GM12878 (cell line): ENCODE measurements at regions not wholly inside any gene's neighbourhood (a gene's known extent, or its start where the extent isn't known, plus 50 kb on each side); places are given as distances from the start of the nearest gene placed in this dataset.

Source experiments
- ATAC-seq: fragments of 200-7000 bp; cut with Tn5 transposase; 3 replicates; pipeline ENCODE4 v1.9.1; 2020; ENCODE audit warnings: mild to moderate bottlenecking, moderate library complexity
- BruUV-seq: library from RNA; stranded (reverse); fragments of 400-500 nt; replicated peaks from 2 replicates; lab custom pipeline; 2021; lab: Mats Ljungman, UMichigan
- CTCF ChIA-PET: fragments of 300-600 bp; sonication (Branson Sonifier 250); formaldehyde crosslinking; extraction: SDS; loops from one replicate; lab custom pipeline; 2021; ENCODE audit warnings: inconsistent platforms; lab: Yijun Ruan, JAX
- POLR2A ChIA-PET: fragments of 350-600 bp; formaldehyde crosslinking; extraction: SDS; loops from one replicate; lab custom pipeline; 2021; ENCODE audit warnings: inconsistent platforms; lab: Charles Lee
- RAD21 ChIA-PET: fragments of 300-600 bp; sonication (Branson Sonifier 250); formaldehyde crosslinking; loops from one replicate; lab custom pipeline; 2023; ENCODE audit warnings: antibody characterized with exemption; ENCODE audit not compliant: unreplicated experiment; lab: Charles Lee
- SMC1A ChIA-PET: fragments of 300-600 bp; sonication (Branson Sonifier 250); formaldehyde crosslinking; loops from one replicate; lab custom pipeline; 2023; ENCODE audit not compliant: unreplicated experiment, uncharacterized antibody; lab: Charles Lee
- DNase-seq: peaks from one replicate; pipeline ENCODE4 v3.0.0-alpha.2; 2011; ENCODE audit warnings: low read depth, low spot score
- FAIRE-seq: peaks from 3 replicates; lab custom pipeline; 2011; peaks lifted over from hg19 to GRCh38; lab: Jason Lieb, UNC
- H2AFZ ChIP-seq: 2 replicates; pipeline ENCODE4 v1.6.0; 2011; ENCODE audit warnings: low read depth, low read length, control low read depth; ENCODE audit not compliant: control insufficient read depth
- H3K27ac ChIP-seq: 2 replicates; pipeline ENCODE4 v1.5.1; 2011; ENCODE audit warnings: control low read depth; ENCODE audit not compliant: control insufficient read depth, insufficient read depth
- H3K27me3 ChIP-seq, 2 experiments: replicated peaks in 1 of 2; 2 replicates each; pipeline versions ENCODE4 v1.6.0 to v1.6.1; 2011; ENCODE audit warnings: low read length in 1 of 2; ENCODE audit not compliant: control insufficient read depth in 2 of 2, insufficient read depth in 2 of 2
- H3K36me3 ChIP-seq, 2 experiments: 2 replicates each; pipeline ENCODE4 v1.5.1; 2011; ENCODE audit warnings: low read length in 1 of 2; ENCODE audit not compliant: control insufficient read depth in 2 of 2, insufficient read depth in 2 of 2
- H3K4me1 ChIP-seq: 2 replicates; pipeline ENCODE4 v1.6.1; 2011; ENCODE audit warnings: mild to moderate bottlenecking, low read length, moderate library complexity, mixed read lengths; ENCODE audit not compliant: control insufficient read depth, insufficient read depth
- H3K4me2 ChIP-seq: 2 replicates; pipeline ENCODE4 v1.6.0; 2011; ENCODE audit warnings: control low read depth; ENCODE audit not compliant: control insufficient read depth, insufficient read depth
- H3K4me3 ChIP-seq: fragments of 200-600 bp; sonication (generic); 2 replicates; pipeline ENCODE4 v1.5.1; 2016
- H3K79me2 ChIP-seq: 2 replicates; pipeline ENCODE4 v1.6.0; 2011; ENCODE audit warnings: low read length; ENCODE audit not compliant: control insufficient read depth, insufficient read depth
- H3K9ac ChIP-seq: 2 replicates; pipeline ENCODE4 v1.8.0; 2011; ENCODE audit warnings: low read length, control low read depth, mixed read lengths; ENCODE audit not compliant: control insufficient read depth, insufficient read depth
- H3K9me3 ChIP-seq: replicated peaks from 3 replicates; pipeline ENCODE4 v1.5.1; 2011; ENCODE audit warnings: mild to moderate bottlenecking, low read length; ENCODE audit not compliant: control insufficient read depth, insufficient read depth
- H4K20me1 ChIP-seq: 2 replicates; pipeline ENCODE4 v1.6.0; 2011; ENCODE audit not compliant: control insufficient read depth, insufficient read depth
- BACH1 ChIP-seq: fragments of 450-650 bp; IDR thresholded peaks from 2 replicates; pipeline ENCODE4 v1.6.1; 2017; ENCODE audit warnings: mild to moderate bottlenecking, borderline replicate concordance
- CHD1 ChIP-seq: IDR thresholded peaks from 2 replicates; pipeline ENCODE4 v1.6.1; 2012; ENCODE audit warnings: low read depth, low read length, improper control_type of control experiment
- NFIC ChIP-seq: IDR thresholded peaks from 2 replicates; pipeline ENCODE4 v1.6.1; 2012; ENCODE audit warnings: low read depth, mild to moderate bottlenecking, inconsistent platforms, low read length, moderate library complexity
- POLR2AphosphoS2 ChIP-seq: IDR thresholded peaks from 2 replicates; pipeline ENCODE4 v1.6.1; 2011; ENCODE audit warnings: low read depth, mild to moderate bottlenecking, low read length, improper control_type of control experiment, moderate library complexity
- RAD51 ChIP-seq: fragments of 450-650 bp; IDR thresholded peaks from 2 replicates; pipeline ENCODE4 v1.6.1; 2016; ENCODE audit warnings: moderate library complexity, mild to moderate bottlenecking, inconsistent platforms
- RELA ChIP-seq: fragments of 450-650 bp; IDR thresholded peaks from 2 replicates; pipeline ENCODE4 v1.8.0; 2014; ENCODE audit warnings: borderline replicate concordance; ENCODE audit not compliant: partially characterized antibody
- SIX5 ChIP-seq: IDR thresholded peaks from 2 replicates; pipeline ENCODE4 v1.6.1; 2011; ENCODE audit warnings: mild to moderate bottlenecking, low read depth, low read length, moderate library complexity; ENCODE audit not compliant: severe bottlenecking
- SMARCA5 ChIP-seq: fragments of 450-650 bp; IDR thresholded peaks from 2 replicates; pipeline ENCODE4 v1.6.1; 2017; ENCODE audit warnings: mild to moderate bottlenecking
- ZNF24 ChIP-seq: fragments of 450-650 bp; IDR thresholded peaks from 2 replicates; pipeline ENCODE4 v1.6.1; 2017; ENCODE audit warnings: antibody characterized with exemption, mild to moderate bottlenecking
- WGBS: methylation state at CpG from one replicate; pipeline ENCODE4 v1.1.6; 2016; ENCODE audit warnings: low lambda C conversion rate; ENCODE audit not compliant: insufficient replicate concordance, insufficient coverage; ENCODE audit errors: missing lambda C conversion rate; 5-methylcytosine and 5-hydroxymethylcytosine counted together
- in situ Hi-C: fragments of 300-500 bp; cut with MboI; formaldehyde crosslinking; loops from 9 replicates; pipeline ENCODE4 v1.14.3; 2018; ENCODE audit warnings: mixed read lengths
- intact Hi-C: fragments of 100-400 bp; cut with micrococcal nuclease; formaldehyde crosslinking; loops from one replicate; pipeline ENCODE4 v1.14.2; 2022; ENCODE audit not compliant: unreplicated experiment
- TF ChIP-seq, protein P1 (sequence below): IDR thresholded peaks from 2 replicates; pipeline ENCODE4 v1.6.1; 2012; ENCODE audit warnings: improper control_type of control experiment, low read depth, low read length; ENCODE audit not compliant: insufficient replicate concordance
- TF ChIP-seq, protein P2 (sequence below): fragments of 450-650 bp; IDR thresholded peaks from 2 replicates; pipeline ENCODE4 v1.6.1; 2017; ENCODE audit warnings: antibody characterized with exemption, mild to moderate bottlenecking, moderate library complexity

DNA sequence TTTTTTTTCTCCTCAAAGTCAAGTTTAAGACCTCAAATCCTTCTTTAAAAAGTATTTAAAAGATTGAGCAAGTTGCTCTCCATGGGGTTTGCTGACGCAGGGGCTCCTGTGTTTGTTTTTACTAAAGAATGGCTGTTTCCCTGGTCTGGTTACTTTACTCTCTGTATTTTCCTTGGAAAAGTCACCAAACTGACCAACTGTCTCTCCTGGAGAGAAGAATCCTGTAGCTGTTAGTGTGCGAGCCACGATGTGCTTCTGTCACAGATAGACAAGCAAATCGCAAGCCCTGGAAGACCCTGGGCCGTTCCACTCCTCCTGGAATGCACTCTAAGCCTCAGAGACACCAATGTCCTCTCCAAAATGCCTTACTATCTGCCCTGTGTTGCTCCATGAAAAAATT, 212.1 kb downstream of the CHIC2 start:
- Histone ChIP-seq H3K27ac (no peak overlapping the region), H3K4me1 (no peaks in the 10 kb centered on the region), H3K9me3 (no peaks in the 10 kb centered on the region; the same call in 2 of the 3 replicates), H3K27me3 (no peaks in the 10 kb centered on the region), H3K9ac (no peak overlapping the region), H3K4me3 (no peak overlapping the region), H3K79me2 (no peaks in the 10 kb centered on the region), H4K20me1 (no peaks in the 10 kb centered on the region), H2AFZ (no peak overlapping the region), H3K4me2 (no peak overlapping the region)
- no peak for ATAC-seq
- DNase-seq, result no peak
- in situ Hi-C loops, result no loop called here
- ChIA-PET RAD21 (no interaction called here), POLR2A (no interaction called here)
- FAIRE-seq, result no peak
- no peak for TF ChIP-seq RELA
- TF ChIP-seq NFIC, result no peak
- TF ChIP-seq POLR2AphosphoS2, result no peak
- TF ChIP-seq CHD1, result no peak
- TF ChIP-seq SIX5, result no peak
- TF ChIP-seq, protein P1, sequence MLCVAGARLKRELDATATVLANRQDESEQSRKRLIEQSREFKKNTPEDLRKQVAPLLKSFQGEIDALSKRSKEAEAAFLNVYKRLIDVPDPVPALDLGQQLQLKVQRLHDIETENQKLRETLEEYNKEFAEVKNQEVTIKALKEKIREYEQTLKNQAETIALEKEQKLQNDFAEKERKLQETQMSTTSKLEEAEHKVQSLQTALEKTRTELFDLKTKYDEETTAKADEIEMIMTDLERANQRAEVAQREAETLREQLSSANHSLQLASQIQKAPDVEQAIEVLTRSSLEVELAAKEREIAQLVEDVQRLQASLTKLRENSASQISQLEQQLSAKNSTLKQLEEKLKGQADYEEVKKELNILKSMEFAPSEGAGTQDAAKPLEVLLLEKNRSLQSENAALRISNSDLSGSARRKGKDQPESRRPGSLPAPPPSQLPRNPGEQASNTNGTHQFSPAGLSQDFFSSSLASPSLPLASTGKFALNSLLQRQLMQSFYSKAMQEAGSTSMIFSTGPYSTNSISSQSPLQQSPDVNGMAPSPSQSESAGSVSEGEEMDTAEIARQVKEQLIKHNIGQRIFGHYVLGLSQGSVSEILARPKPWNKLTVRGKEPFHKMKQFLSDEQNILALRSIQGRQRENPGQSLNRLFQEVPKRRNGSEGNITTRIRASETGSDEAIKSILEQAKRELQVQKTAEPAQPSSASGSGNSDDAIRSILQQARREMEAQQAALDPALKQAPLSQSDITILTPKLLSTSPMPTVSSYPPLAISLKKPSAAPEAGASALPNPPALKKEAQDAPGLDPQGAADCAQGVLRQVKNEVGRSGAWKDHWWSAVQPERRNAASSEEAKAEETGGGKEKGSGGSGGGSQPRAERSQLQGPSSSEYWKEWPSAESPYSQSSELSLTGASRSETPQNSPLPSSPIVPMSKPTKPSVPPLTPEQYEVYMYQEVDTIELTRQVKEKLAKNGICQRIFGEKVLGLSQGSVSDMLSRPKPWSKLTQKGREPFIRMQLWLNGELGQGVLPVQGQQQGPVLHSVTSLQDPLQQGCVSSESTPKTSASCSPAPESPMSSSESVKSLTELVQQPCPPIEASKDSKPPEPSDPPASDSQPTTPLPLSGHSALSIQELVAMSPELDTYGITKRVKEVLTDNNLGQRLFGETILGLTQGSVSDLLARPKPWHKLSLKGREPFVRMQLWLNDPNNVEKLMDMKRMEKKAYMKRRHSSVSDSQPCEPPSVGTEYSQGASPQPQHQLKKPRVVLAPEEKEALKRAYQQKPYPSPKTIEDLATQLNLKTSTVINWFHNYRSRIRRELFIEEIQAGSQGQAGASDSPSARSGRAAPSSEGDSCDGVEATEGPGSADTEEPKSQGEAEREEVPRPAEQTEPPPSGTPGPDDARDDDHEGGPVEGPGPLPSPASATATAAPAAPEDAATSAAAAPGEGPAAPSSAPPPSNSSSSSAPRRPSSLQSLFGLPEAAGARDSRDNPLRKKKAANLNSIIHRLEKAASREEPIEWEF, result no peak
- no peak for TF ChIP-seq RAD51
- TF ChIP-seq ZNF24, result no peak
- TF ChIP-seq SMARCA5, result no peak
- no peak for TF ChIP-seq BACH1
- TF ChIP-seq, protein P2, sequence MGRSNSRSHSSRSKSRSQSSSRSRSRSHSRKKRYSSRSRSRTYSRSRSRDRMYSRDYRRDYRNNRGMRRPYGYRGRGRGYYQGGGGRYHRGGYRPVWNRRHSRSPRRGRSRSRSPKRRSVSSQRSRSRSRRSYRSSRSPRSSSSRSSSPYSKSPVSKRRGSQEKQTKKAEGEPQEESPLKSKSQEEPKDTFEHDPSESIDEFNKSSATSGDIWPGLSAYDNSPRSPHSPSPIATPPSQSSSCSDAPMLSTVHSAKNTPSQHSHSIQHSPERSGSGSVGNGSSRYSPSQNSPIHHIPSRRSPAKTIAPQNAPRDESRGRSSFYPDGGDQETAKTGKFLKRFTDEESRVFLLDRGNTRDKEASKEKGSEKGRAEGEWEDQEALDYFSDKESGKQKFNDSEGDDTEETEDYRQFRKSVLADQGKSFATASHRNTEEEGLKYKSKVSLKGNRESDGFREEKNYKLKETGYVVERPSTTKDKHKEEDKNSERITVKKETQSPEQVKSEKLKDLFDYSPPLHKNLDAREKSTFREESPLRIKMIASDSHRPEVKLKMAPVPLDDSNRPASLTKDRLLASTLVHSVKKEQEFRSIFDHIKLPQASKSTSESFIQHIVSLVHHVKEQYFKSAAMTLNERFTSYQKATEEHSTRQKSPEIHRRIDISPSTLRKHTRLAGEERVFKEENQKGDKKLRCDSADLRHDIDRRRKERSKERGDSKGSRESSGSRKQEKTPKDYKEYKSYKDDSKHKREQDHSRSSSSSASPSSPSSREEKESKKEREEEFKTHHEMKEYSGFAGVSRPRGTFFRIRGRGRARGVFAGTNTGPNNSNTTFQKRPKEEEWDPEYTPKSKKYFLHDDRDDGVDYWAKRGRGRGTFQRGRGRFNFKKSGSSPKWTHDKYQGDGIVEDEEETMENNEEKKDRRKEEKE, result no peak
- TF ChIP-seq, all 136 proteins: peak for 0
- ChIA-PET SMC1A (no interaction called here), CTCF (no interaction called here)
- H3K36me3 ChIP-seq, result no peaks in the 10 kb centered on the region
- no TSS peak for BruUV-seq
- intact Hi-C loops, result no loop called here
- WGBS, result 54% methylated on average over 4 of the region's 5 CpGs
